Spleen (tissue), 11 donors: ENCODE measurements at regions not wholly inside any gene's neighbourhood (a gene's known extent, or its start where the extent isn't known, plus 50 kb on each side); places are given as distances from the start of the nearest gene placed in this dataset.

ENCODE experiments used
- DNase-seq: peaks from one replicate; pipeline ENCODE4 v3.0.0-alpha.2; 2020
- H3K27ac ChIP-seq, 8 donors: fragments of 200-600 bp; sonication (generic) in 7 of 8; 1 replicate in 4 of 8; 2 replicates in 4 of 8; pipeline versions ENCODE4 v1.5.0 to v1.8.0; 2016 to 2021; ENCODE audit warnings: inconsistent platforms in 4 of 8, mild to moderate bottlenecking in 4 of 8, moderate library complexity in 1 of 8
- H3K27me3 ChIP-seq, 7 donors: fragments of 200-600 bp; sonication (generic) in 6 of 7; replicated peaks in 1 of 7; 1 replicate in 4 of 7; 2 replicates in 3 of 7; pipeline versions ENCODE4 v1.5.0 to v1.8.0; 2016 to 2021; ENCODE audit warnings: inconsistent platforms in 3 of 7, mild to moderate bottlenecking in 1 of 7
- H3K36me3 ChIP-seq, 6 donors: fragments of 200-600 bp; sonication (generic) in 5 of 6; 1 replicate in 4 of 6; 2 replicates in 2 of 6; pipeline versions ENCODE4 v1.5.0 to v1.8.0; 2016 to 2021; ENCODE audit warnings: inconsistent platforms in 2 of 6
- H3K4me1 ChIP-seq, 6 donors: fragments of 200-600 bp; sonication (generic) in 5 of 6; 1 replicate in 3 of 6; 2 replicates in 3 of 6; pipeline versions ENCODE4 v1.5.0 to v1.8.0; 2016 to 2021; ENCODE audit warnings: inconsistent platforms in 3 of 6
- H3K4me3 ChIP-seq, 8 donors: fragments of 200-600 bp; sonication (generic) in 7 of 8; 1 replicate in 4 of 8; 2 replicates in 4 of 8; pipeline versions ENCODE4 v1.5.0 to v1.8.0; 2016 to 2021; ENCODE audit warnings: inconsistent platforms in 4 of 8, mild to moderate bottlenecking in 4 of 8, moderate library complexity in 2 of 8
- H3K9me3 ChIP-seq, 8 donors: fragments of 200-600 bp; sonication (generic) in 7 of 8; 1 replicate in 4 of 8; 2 replicates in 4 of 8; pipeline versions ENCODE4 v1.5.0 to v1.8.0; 2016 to 2021; ENCODE audit warnings: inconsistent platforms in 4 of 8
- POLR2A ChIP-seq, 3 donors: fragments of 450-650 bp; IDR thresholded peaks; one replicate each; pipeline ENCODE4 v1.5.1; 2017; ENCODE audit warnings: antibody characterized with exemption in 3 of 3, mild to moderate bottlenecking in 1 of 3
- POLR2AphosphoS5 ChIP-seq, 3 donors: sonication (generic); formaldehyde crosslinking; IDR thresholded peaks; one replicate each; pipeline ENCODE4 v1.5.1; 2017; ENCODE audit warnings: antibody characterized with exemption in 3 of 3
- WGBS, 5 donors: extraction: QIAGEN DNeasy Blood & Tissue Kit in 3 of 5; methylation state at CpG; one replicate each; pipeline versions ENCODE4 v1.1.5 to v1.1.7; 2013 to 2018; 5-methylcytosine and 5-hydroxymethylcytosine counted together
- intact Hi-C: fragments of 100-400 bp; cut with DNase I; formaldehyde crosslinking; loops from one replicate; pipeline ENCODE4 v1.15.0; 2023; ENCODE audit warnings: low total_unique reads
- TF ChIP-seq, protein P1 (sequence below), 11 experiments: fragments of 200-600 bp in 7 of 11; fragments of 450-650 bp in 4 of 11; sonication (generic) in 4 of 11; IDR thresholded peaks in 8 of 11; conservative IDR thresholded peaks in 3 of 11; 1 replicate in 7 of 11; 2 replicates in 4 of 11; pipeline versions ENCODE4 v1.4.0 to v1.8.0; 2016 to 2021; ENCODE audit warnings: antibody characterized with exemption in 11 of 11, inconsistent platforms in 4 of 11, mild to moderate bottlenecking in 1 of 11
- donor health status: healthy with polysubstance abuse.
- donor health status: DM: no; HTN: no; CAD: no; lungs with moderate emphysema.
- donor health status: DM: no; HTN: no; CAD: no.
- donor health status: Bipolar disorder and iron deficiency.
- donor health status: healthy.
- donor health status: DM: no; HTN: no; CAD: no.
- donor health status: DM: yes; HTN: yes; CAD: no.

DNA sequence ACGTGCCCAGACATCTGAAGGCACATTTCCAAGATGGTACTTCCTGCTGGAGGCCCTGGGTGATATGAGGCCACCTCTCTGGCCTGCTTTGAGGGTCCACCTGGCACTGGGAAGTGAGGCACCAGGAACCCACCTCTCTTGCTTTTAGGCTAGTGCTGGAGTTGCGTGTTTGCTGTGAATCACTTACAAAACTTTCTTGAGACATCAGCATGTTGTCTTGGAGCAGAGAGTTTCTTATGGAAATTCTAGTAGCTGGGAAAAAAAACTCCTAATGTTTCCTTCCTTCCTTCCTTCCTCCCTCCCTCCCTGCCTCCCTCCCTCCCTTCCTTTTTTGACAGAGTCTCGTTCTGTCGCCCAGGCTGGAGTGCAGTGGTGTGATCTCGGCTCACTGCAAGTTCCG is 341.3 kb downstream of the MIAT start:
- H3K36me3 ChIP-seq: no peaks in the 10 kb centered on the region
- no peak overlapping the region for H3K4me3 ChIP-seq
- no peak overlapping the region for H3K27ac ChIP-seq
- no peak for DNase-seq
- H3K4me1 ChIP-seq: no peaks in the 10 kb centered on the region
- WGBS, 5 donors: 38 to 50% (median 42%) methylated on average over 6 of the region's 6 CpGs
- no peaks in the 10 kb centered on the region for H3K9me3 ChIP-seq
- peaks cover 0 to 4% (median 0%) of the 10 kb centered on the region in 7 donors for H3K27me3 ChIP-seq
- TF ChIP-seq POLR2AphosphoS5 (IDR thresholded peaks at IDR 0.05) (no peak), POLR2A (IDR thresholded peaks at IDR 0.05) (no peak)
- TF ChIP-seq, protein P1, sequence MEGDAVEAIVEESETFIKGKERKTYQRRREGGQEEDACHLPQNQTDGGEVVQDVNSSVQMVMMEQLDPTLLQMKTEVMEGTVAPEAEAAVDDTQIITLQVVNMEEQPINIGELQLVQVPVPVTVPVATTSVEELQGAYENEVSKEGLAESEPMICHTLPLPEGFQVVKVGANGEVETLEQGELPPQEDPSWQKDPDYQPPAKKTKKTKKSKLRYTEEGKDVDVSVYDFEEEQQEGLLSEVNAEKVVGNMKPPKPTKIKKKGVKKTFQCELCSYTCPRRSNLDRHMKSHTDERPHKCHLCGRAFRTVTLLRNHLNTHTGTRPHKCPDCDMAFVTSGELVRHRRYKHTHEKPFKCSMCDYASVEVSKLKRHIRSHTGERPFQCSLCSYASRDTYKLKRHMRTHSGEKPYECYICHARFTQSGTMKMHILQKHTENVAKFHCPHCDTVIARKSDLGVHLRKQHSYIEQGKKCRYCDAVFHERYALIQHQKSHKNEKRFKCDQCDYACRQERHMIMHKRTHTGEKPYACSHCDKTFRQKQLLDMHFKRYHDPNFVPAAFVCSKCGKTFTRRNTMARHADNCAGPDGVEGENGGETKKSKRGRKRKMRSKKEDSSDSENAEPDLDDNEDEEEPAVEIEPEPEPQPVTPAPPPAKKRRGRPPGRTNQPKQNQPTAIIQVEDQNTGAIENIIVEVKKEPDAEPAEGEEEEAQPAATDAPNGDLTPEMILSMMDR (IDR thresholded peaks at IDR 0.05 in 8 of 11, conservative IDR thresholded peaks at IDR 0.05 in 3 of 11): no peak
- intact Hi-C loops: no loop called here

GRCh38 chr22:27003297-27003696 is 345.9 kb downstream of the MIAT start:
- TF ChIP-seq, protein P1 (IDR thresholded peaks at IDR 0.05 in 8 of 11, conservative IDR thresholded peaks at IDR 0.05 in 3 of 11): no peak
- TF ChIP-seq POLR2AphosphoS5 (IDR thresholded peaks at IDR 0.05) (no peak), POLR2A (IDR thresholded peaks at IDR 0.05) (no peak)
- DNase-seq: no peak
- no peaks in the 10 kb centered on the region for H3K9me3 ChIP-seq
- H3K4me1 ChIP-seq: no peaks in the 10 kb centered on the region
- peaks cover 0 to 23% (median 0%) of the 10 kb centered on the region in 7 donors for H3K27me3 ChIP-seq
- 62 to 78% (median 74%) methylated on average over 11 of the region's 11 CpGs for WGBS, 5 donors
- H3K4me3 ChIP-seq: no peak overlapping the region
- intact Hi-C loops: no loop called here
- no peak overlapping the region for H3K27ac ChIP-seq
- H3K36me3 ChIP-seq: no peaks in the 10 kb centered on the region

DNA sequence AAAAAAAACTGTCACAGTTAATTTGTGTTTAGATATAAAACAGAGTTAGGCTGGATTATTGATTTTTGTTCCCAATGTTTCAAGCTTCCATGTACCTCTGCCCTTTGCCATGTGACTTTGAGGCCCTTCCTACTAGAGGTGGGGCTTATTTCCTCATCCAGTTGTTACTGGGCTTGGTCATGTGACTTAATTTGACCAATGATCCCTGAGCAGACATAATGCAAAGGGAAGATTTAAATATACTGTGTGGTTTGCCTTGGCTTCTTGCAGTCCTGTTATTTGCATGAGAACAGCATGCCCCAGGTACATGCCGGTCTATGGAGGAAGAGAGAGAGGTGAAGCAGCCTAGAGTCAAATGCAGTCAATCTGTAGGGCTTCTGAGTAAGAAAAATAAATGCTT is 347.0 kb downstream of the MIAT start:
- no peaks in the 10 kb centered on the region for H3K9me3 ChIP-seq
- TF ChIP-seq POLR2A (IDR thresholded peaks at IDR 0.05) (no peak), POLR2AphosphoS5 (IDR thresholded peaks at IDR 0.05) (no peak)
- TF ChIP-seq, protein P1 (IDR thresholded peaks at IDR 0.05 in 8 of 11, conservative IDR thresholded peaks at IDR 0.05 in 3 of 11): no peak
- no peak overlapping the region for H3K27ac ChIP-seq
- peaks cover 0 to 29% (median 0%) of the 10 kb centered on the region in 7 donors for H3K27me3 ChIP-seq
- DNase-seq: no peak
- no peaks in the 10 kb centered on the region for H3K4me1 ChIP-seq
- no peak overlapping the region for H3K4me3 ChIP-seq
- no peaks in the 10 kb centered on the region for H3K36me3 ChIP-seq
- WGBS, 5 donors: 56 to 68% (median 64%) methylated on average over 1 of the region's 1 CpG
- intact Hi-C loops: no loop called here

- Histone ChIP-seq H3K27ac (no peak overlapping the region), H3K27me3 (peaks cover 0 to 59% (median 0%) of the 10 kb centered on the region in 7 donors), H3K9me3 (no peaks in the 10 kb centered on the region), H3K4me1 (no peaks in the 10 kb centered on the region), H3K36me3 (no peaks in the 10 kb centered on the region), H3K4me3 (no peak overlapping the region)
- 90 to 95% (median 93%) methylated on average over 1 of the region's 1 CpG for WGBS, 5 donors
- intact Hi-C loops: no loop called here
- no peak for TF ChIP-seq POLR2A (IDR thresholded peaks at IDR 0.05)
- TF ChIP-seq POLR2AphosphoS5 (IDR thresholded peaks at IDR 0.05): no peak
- TF ChIP-seq, protein P1 (IDR thresholded peaks at IDR 0.05 in 8 of 11, conservative IDR thresholded peaks at IDR 0.05 in 3 of 11): no peak
- no peak for DNase-seq
Measured at GRCh38 chr22:27008454-27008853, 351.1 kb downstream of the MIAT start.
